Spleen (tissue), 7 donors: ENCODE measurements at regions not wholly inside any gene's neighbourhood (a gene's known extent, or its start where the extent isn't known, plus 50 kb on each side); places are given as distances from the start of the nearest gene placed in this dataset.

Experiments used
- POLR2A ChIP-seq, 3 donors: fragments of 450-650 bp; IDR thresholded peaks; one replicate each; pipeline ENCODE4 v1.5.1; 2017; ENCODE audit warnings: antibody characterized with exemption in 3 of 3, mild to moderate bottlenecking in 1 of 3
- TF ChIP-seq, protein P1 (sequence below), 11 experiments: fragments of 200-600 bp in 7 of 11; fragments of 450-650 bp in 4 of 11; sonication (generic) in 4 of 11; IDR thresholded peaks in 8 of 11; conservative IDR thresholded peaks in 3 of 11; 1 replicate in 7 of 11; 2 replicates in 4 of 11; pipeline versions ENCODE4 v1.4.0 to v1.8.0; 2016 to 2021; ENCODE audit warnings: antibody characterized with exemption in 11 of 11, inconsistent platforms in 4 of 11, mild to moderate bottlenecking in 1 of 11
- donor health status: DM: no; HTN: no; CAD: no; lungs with moderate emphysema.
- donor health status: DM: no; HTN: no; CAD: no.
- donor health status: DM: no; HTN: no; CAD: no.

GRCh38 chr3:87473944-87474343, 197.6 kb upstream of the POU1F1 start:
- TF ChIP-seq, protein P1, sequence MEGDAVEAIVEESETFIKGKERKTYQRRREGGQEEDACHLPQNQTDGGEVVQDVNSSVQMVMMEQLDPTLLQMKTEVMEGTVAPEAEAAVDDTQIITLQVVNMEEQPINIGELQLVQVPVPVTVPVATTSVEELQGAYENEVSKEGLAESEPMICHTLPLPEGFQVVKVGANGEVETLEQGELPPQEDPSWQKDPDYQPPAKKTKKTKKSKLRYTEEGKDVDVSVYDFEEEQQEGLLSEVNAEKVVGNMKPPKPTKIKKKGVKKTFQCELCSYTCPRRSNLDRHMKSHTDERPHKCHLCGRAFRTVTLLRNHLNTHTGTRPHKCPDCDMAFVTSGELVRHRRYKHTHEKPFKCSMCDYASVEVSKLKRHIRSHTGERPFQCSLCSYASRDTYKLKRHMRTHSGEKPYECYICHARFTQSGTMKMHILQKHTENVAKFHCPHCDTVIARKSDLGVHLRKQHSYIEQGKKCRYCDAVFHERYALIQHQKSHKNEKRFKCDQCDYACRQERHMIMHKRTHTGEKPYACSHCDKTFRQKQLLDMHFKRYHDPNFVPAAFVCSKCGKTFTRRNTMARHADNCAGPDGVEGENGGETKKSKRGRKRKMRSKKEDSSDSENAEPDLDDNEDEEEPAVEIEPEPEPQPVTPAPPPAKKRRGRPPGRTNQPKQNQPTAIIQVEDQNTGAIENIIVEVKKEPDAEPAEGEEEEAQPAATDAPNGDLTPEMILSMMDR (IDR thresholded peaks at IDR 0.05 in 8 of 11, conservative IDR thresholded peaks at IDR 0.05 in 3 of 11) = no peak
- TF ChIP-seq POLR2A (IDR thresholded peaks at IDR 0.05) = no peak
